ENCODE measurements at regions not wholly inside any gene's neighbourhood (a gene's known extent, or its start where the extent isn't known, plus 50 kb on each side); places are given as distances from the start of the nearest gene placed in this dataset.

DNA sequence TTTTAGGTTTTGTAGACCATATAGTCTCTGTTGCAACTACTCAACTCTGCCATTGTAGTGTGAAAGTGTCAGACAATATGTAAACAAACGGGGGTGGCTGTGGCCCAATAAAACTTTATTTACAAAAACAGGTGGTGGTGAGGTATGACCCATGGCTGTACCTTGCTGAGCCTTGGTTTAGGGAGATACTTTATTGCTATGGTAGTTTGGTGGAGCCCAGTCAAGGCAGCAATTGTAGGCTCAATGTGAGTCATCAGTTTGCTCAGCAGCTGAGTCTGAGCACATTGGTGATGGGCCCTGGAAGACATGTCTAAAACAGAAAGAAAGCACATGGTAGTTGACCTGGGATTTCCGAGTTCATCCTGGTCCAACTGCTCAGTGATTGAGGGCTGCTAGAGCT lies 242.5 kb downstream of the REEP3 start:
- Histone ChIP-seq H3K4me1 (ENCODE audit: control insufficient read depth, insufficient read depth, low read length) (peaks cover 9% of the 10 kb centered on the region), H3K36me3 (ENCODE audit: control insufficient read depth, insufficient read depth, low read length) (no peaks in the 10 kb centered on the region), H3K27ac (ENCODE audit: low read depth, low read length) (no peak overlapping the region), H3K4me3 (ENCODE audit: low read length) (no peak overlapping the region), H3K9me3 (ENCODE audit: control insufficient read depth, low read length) (no peaks in the 10 kb centered on the region), H3K9ac (ENCODE audit: extremely low read depth, low read length, poor library complexity, severe bottlenecking) (no peak overlapping the region), H3K27me3 (ENCODE audit: control insufficient read depth, insufficient read depth, low read length, poor library complexity, severe bottlenecking) (no peaks in the 10 kb centered on the region)
- H3K27me3 Mint-ChIP-seq (ENCODE audit: insufficient read depth): no peaks in the 10 kb centered on the region
- H3K9me3 Mint-ChIP-seq: no peaks in the 10 kb centered on the region
- DNase-seq: no peak
- H3K4me1 Mint-ChIP-seq: peaks cover 20% of the 10 kb centered on the region
- TF ChIP-seq, protein P1, sequence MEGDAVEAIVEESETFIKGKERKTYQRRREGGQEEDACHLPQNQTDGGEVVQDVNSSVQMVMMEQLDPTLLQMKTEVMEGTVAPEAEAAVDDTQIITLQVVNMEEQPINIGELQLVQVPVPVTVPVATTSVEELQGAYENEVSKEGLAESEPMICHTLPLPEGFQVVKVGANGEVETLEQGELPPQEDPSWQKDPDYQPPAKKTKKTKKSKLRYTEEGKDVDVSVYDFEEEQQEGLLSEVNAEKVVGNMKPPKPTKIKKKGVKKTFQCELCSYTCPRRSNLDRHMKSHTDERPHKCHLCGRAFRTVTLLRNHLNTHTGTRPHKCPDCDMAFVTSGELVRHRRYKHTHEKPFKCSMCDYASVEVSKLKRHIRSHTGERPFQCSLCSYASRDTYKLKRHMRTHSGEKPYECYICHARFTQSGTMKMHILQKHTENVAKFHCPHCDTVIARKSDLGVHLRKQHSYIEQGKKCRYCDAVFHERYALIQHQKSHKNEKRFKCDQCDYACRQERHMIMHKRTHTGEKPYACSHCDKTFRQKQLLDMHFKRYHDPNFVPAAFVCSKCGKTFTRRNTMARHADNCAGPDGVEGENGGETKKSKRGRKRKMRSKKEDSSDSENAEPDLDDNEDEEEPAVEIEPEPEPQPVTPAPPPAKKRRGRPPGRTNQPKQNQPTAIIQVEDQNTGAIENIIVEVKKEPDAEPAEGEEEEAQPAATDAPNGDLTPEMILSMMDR (conservative IDR thresholded peaks at IDR 0.05): no peak
- WGBS, 2 experiments (ENCODE audit: insufficient coverage in 1 of 2, insufficient read length in 1 of 2): 77 to 100% methylated on average over 2 of the region's 2 CpGs
- H3K27ac Mint-ChIP-seq: no peak overlapping the region
- H3K4me3 Mint-ChIP-seq: no peak overlapping the region
- no peaks in the 10 kb centered on the region for H3K36me3 Mint-ChIP-seq (ENCODE audit: low read depth)

DNA sequence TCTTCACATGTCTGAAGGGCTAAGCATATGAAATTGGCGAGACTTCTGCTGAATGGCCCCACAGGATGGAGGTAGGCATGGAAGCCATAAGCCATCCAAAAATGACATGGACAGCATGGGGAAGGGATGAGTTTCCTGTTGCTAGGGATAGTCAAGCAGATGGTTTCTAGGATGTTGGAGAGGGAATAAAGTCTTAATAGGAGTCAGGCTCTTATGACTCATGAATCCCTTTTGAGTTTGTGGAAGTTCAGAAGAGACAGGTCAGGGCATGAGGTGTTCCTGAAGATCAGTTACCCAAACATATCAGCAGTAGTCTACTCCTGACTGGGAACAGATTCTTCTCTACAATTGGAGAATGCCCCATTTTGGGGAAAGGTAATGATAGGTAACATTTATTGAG lies 243.9 kb downstream of the REEP3 start:
- no peaks in the 10 kb centered on the region for H3K9me3 ChIP-seq (ENCODE audit: control insufficient read depth, low read length)
- 100% methylated on average over 1 of the region's 1 CpG; no CpG with 5 or more reads in 1 of the 2 experiments for WGBS, 2 experiments (ENCODE audit: insufficient coverage in 1 of 2, insufficient read length in 1 of 2)
- Mint-ChIP-seq H3K4me3 (no peak overlapping the region), H3K27me3 (ENCODE audit: insufficient read depth) (no peaks in the 10 kb centered on the region), H3K36me3 (ENCODE audit: low read depth) (no peaks in the 10 kb centered on the region), H3K9me3 (no peaks in the 10 kb centered on the region), H3K4me1 (peaks cover 20% of the 10 kb centered on the region), H3K27ac (no peak overlapping the region)
- no peak for DNase-seq
- no peak overlapping the region for H3K4me3 ChIP-seq (ENCODE audit: low read length)
- TF ChIP-seq, protein P1 (conservative IDR thresholded peaks at IDR 0.05): no peak
- H3K27ac ChIP-seq (ENCODE audit: low read depth, low read length): no peak overlapping the region
- peaks cover 9% of the 10 kb centered on the region for H3K4me1 ChIP-seq (ENCODE audit: control insufficient read depth, insufficient read depth, low read length)
- no peaks in the 10 kb centered on the region for H3K36me3 ChIP-seq (ENCODE audit: control insufficient read depth, insufficient read depth, low read length)
- no peak overlapping the region for H3K9ac ChIP-seq (ENCODE audit: extremely low read depth, low read length, poor library complexity, severe bottlenecking)
- H3K27me3 ChIP-seq (ENCODE audit: control insufficient read depth, insufficient read depth, low read length, poor library complexity, severe bottlenecking): no peaks in the 10 kb centered on the region

DNA sequence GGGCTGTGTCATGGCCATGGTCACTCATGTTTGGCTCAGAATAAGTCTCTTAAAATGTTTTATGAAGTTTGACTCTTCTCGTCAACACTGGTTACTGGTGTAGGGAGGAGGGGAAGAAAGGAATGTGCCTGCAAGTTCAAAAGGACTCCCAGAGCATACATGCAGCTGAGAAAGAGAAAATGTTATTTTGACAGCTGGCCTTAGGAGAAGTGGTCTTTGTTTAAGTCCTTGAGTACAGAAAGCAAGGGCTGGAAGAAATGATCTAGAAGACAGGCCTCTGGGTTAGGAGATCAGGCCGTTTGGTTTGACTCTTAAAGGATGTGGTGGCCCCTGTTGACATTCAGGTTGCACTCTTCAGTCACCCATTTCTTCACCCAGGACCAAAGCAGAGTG lies 245.5 kb downstream of the REEP3 start:
- no peaks in the 10 kb centered on the region for H3K27me3 ChIP-seq (ENCODE audit: control insufficient read depth, insufficient read depth, low read length, poor library complexity, severe bottlenecking)
- Mint-ChIP-seq H3K4me3 (no peak overlapping the region), H3K4me1 (peaks cover 29% of the 10 kb centered on the region), H3K36me3 (ENCODE audit: low read depth) (no peaks in the 10 kb centered on the region), H3K9me3 (no peaks in the 10 kb centered on the region), H3K27me3 (ENCODE audit: insufficient read depth) (no peaks in the 10 kb centered on the region), H3K27ac (peak overlapping the region; percentile 57)
- no peak overlapping the region for H3K27ac ChIP-seq (ENCODE audit: low read depth, low read length)
- no peak for DNase-seq
- H3K9me3 ChIP-seq (ENCODE audit: control insufficient read depth, low read length): no peaks in the 10 kb centered on the region
- peak overlapping the region; percentile 17 for H3K4me3 ChIP-seq (ENCODE audit: low read length)
- H3K36me3 ChIP-seq (ENCODE audit: control insufficient read depth, insufficient read depth, low read length): no peaks in the 10 kb centered on the region
- no peak overlapping the region for H3K9ac ChIP-seq (ENCODE audit: extremely low read depth, low read length, poor library complexity, severe bottlenecking)
- peaks cover 9% of the 10 kb centered on the region for H3K4me1 ChIP-seq (ENCODE audit: control insufficient read depth, insufficient read depth, low read length)
- 56 to 59% methylated on average over 2 of the region's 2 CpGs for WGBS, 2 experiments (ENCODE audit: insufficient coverage in 1 of 2, insufficient read length in 1 of 2)
- TF ChIP-seq, protein P1 (conservative IDR thresholded peaks at IDR 0.05): no peak
